ENCODE measurements at regions not wholly inside any gene's neighbourhood (a gene's known extent, or its start where the extent isn't known, plus 50 kb on each side); places are given as distances from the start of the nearest gene placed in this dataset.
A peak's percentile ranks its signal among the peaks of the same experiment; 100 is the strongest.

DNA sequence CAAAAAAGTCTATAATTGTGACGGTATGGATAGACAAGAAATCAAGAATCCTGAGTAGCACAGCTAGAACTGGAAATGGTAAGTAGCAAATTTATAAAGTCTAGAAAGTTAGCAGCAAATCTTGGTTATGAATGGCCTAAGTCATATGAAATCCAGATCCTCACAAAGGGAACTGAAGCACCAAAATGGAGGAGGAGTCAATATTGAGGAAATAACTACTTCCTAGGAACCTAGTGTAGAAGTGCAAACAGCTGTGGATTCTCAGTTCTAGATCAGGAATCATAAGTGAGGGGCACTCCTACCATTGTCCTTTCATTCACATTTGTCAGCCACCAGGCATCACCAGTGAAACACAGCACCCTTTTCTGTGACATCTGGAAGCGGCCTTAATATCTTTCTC is 202.2 kb upstream of the DCN start:
- H3K27me3 Mint-ChIP-seq: peaks cover 3 to 7% of the 10 kb centered on the region in 2 donors
- Histone ChIP-seq H3K36me3 (ENCODE audit: control insufficient read depth in 2 of 2, extremely low read depth in 1 of 2, insufficient read depth in 1 of 2, low read length in 1 of 2) (no peaks in the 10 kb centered on the region), H3K4me3 (ENCODE audit: control insufficient read depth in 1 of 2, extremely low read depth in 1 of 2, low read length in 1 of 2) (no peak overlapping the region), H3K9me3 (no peaks in the 10 kb centered on the region), H3K27ac (ENCODE audit: low read length) (no peak overlapping the region), H3K27me3 (replicated peaks in 1 of 2; ENCODE audit: control insufficient read depth in 2 of 2, extremely low read depth in 1 of 2, insufficient read depth in 2 of 2, low read length in 1 of 2) (peaks cover 0 to 4% of the 10 kb centered on the region in 2 experiments), H3K4me1 (ENCODE audit: control insufficient read depth in 1 of 2, extremely low read depth in 1 of 2, insufficient read depth in 2 of 2, low read length in 2 of 2) (peaks cover 4 to 8% of the 10 kb centered on the region in 2 experiments)
- H3K4me1 Mint-ChIP-seq: peaks cover 7 to 11% (median 7%) of the 10 kb centered on the region in 3 donors
- CTCF ChIA-PET: no interaction called here
- POLR2A ChIA-PET: interaction anchor here in 1 of 2 donors (0.6 kb wide), 1 partner anchor 1700 kb away, joined by 4 read pairs; no protein-coding TSS in a partner anchor
- no peak overlapping the region for H3K4me3 Mint-ChIP-seq
- WGBS (ENCODE audit: insufficient coverage): no CpG with 5 or more reads among the region's 2 CpGs
- ATAC-seq (replicated peaks in 1 of 4) (no peak), DNase-seq (no peak)
- no peak overlapping the region for H3K27ac Mint-ChIP-seq
- peaks cover 0 to 1% (median 0%) of the 10 kb centered on the region in 3 donors for H3K9me3 Mint-ChIP-seq
- H3K36me3 Mint-ChIP-seq: no peaks in the 10 kb centered on the region

DNA sequence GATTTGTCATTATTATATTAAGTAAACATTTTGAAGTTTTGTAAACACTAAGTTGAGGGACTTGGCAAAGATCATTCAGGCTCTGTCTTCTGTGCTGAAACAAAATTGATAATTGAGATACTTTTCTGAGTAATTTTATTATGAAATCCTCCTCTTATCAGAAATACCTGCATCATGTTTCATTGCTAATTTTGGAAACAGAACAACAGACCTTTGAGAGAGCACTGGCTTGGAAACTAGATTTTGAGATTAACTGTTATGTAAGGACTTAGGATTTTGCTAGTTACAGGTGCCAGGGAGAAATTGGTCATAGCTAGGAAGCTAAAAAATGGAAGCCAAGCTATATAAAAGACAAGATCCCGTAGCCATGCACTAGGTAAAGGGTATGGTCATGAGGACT is 201.7 kb upstream of the DCN start:
- CTCF ChIA-PET: no interaction called here
- WGBS (ENCODE audit: insufficient coverage): 75% methylated on average over 1 of the region's 1 CpG
- ATAC-seq (replicated peaks in 1 of 4) (no peak), DNase-seq (no peak)
- Mint-ChIP-seq H3K9me3 (no peaks in the 10 kb centered on the region), H3K27ac (no peak overlapping the region), H3K36me3 (no peaks in the 10 kb centered on the region), H3K4me3 (no peak overlapping the region), H3K4me1 (peaks cover 7 to 11% (median 7%) of the 10 kb centered on the region in 3 donors), H3K27me3 (peaks cover 3 to 7% of the 10 kb centered on the region in 2 donors)
- H3K27ac ChIP-seq (ENCODE audit: low read length): no peak overlapping the region
- H3K9me3 ChIP-seq: no peaks in the 10 kb centered on the region
- POLR2A ChIA-PET: interaction anchor here in 1 of 2 donors (0.6 kb wide), 1 partner anchor 1701 kb away, joined by 4 read pairs; no protein-coding TSS in a partner anchor
- no peak overlapping the region for H3K4me3 ChIP-seq (ENCODE audit: control insufficient read depth in 1 of 2, extremely low read depth in 1 of 2, low read length in 1 of 2)
- H3K27me3 ChIP-seq (replicated peaks in 1 of 2; ENCODE audit: control insufficient read depth in 2 of 2, extremely low read depth in 1 of 2, insufficient read depth in 2 of 2, low read length in 1 of 2): peaks cover 0 to 4% of the 10 kb centered on the region in 2 experiments
- H3K36me3 ChIP-seq (ENCODE audit: control insufficient read depth in 2 of 2, extremely low read depth in 1 of 2, insufficient read depth in 1 of 2, low read length in 1 of 2): no peaks in the 10 kb centered on the region
- H3K4me1 ChIP-seq (ENCODE audit: control insufficient read depth in 1 of 2, extremely low read depth in 1 of 2, insufficient read depth in 2 of 2, low read length in 2 of 2): peaks cover 4 to 8% of the 10 kb centered on the region in 2 experiments

DNA sequence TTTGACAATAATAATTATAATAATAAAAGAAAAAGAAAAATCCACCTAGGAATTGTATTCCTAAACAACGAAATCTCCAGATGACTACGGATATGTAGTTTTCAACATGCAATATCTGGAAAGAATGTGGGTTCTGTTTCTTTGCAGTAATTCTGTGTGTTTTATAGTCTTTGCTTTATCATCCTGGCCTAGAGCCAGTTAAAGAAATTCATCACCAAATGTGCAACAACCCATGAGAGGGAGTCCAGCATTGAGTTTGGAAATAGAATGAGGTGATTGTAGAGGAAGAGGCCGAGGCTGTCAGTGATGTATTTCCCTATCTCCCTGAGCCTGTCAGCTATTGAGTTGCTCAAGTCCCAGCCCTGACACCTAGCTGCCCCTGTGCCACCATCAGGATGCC is 200.5 kb upstream of the DCN start:
- POLR2A ChIA-PET: no interaction called here
- no CpG with 5 or more reads among the region's 3 CpGs for WGBS (ENCODE audit: insufficient coverage)
- H3K27ac Mint-ChIP-seq: peak overlapping the region in 1 of 2 donors; percentile 72
- Histone ChIP-seq H3K27ac (ENCODE audit: low read length) (no peak overlapping the region), H3K4me3 (ENCODE audit: control insufficient read depth in 1 of 2, extremely low read depth in 1 of 2, low read length in 1 of 2) (no peak overlapping the region), H3K4me1 (ENCODE audit: control insufficient read depth in 1 of 2, extremely low read depth in 1 of 2, insufficient read depth in 2 of 2, low read length in 2 of 2) (peaks cover 8% of the 10 kb centered on the region in 2 experiments), H3K9me3 (no peaks in the 10 kb centered on the region), H3K36me3 (ENCODE audit: control insufficient read depth in 2 of 2, extremely low read depth in 1 of 2, insufficient read depth in 1 of 2, low read length in 1 of 2) (no peaks in the 10 kb centered on the region), H3K27me3 (replicated peaks in 1 of 2; ENCODE audit: control insufficient read depth in 2 of 2, extremely low read depth in 1 of 2, insufficient read depth in 2 of 2, low read length in 1 of 2) (peaks cover 0 to 4% of the 10 kb centered on the region in 2 experiments)
- no peak for ATAC-seq (replicated peaks in 1 of 4)
- peaks cover 7 to 16% (median 7%) of the 10 kb centered on the region in 3 donors for H3K4me1 Mint-ChIP-seq
- no peak for DNase-seq
- no peaks in the 10 kb centered on the region for H3K36me3 Mint-ChIP-seq
- H3K27me3 Mint-ChIP-seq: peaks cover 7 to 9% of the 10 kb centered on the region in 2 donors
- H3K4me3 Mint-ChIP-seq: no peak overlapping the region
- H3K9me3 Mint-ChIP-seq: no peaks in the 10 kb centered on the region
- CTCF ChIA-PET: interaction anchor here (0.8 to 3.0 kb wide), 24 partner anchors 11 to 1626 kb away, joined by 3 to 42 read pairs (median 4); partner anchors contain the start of gene BTG1 (in 2 of the 2)

DNA sequence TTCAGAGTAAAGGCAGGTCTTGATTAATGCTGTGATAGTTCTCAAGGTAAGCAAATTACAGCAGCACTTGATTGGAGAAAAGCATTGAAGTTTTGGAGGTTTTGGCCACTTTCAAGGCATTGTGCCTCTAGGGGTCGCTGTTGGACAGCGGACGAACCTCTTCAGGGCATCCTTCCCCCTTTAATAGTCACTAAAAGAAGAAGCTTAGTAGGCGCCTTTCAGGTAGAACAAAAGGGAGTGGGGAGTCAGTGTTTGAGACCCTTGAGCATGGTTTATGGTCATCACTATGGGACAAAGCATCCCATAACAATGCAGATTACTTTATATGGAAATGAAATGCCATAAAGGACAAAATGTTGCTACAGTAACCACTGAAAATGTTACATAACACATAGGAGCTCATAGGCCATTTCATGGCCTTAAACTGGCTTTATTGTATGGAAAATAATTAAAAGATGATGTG is 199.5 kb upstream of the DCN start:
- H3K36me3 Mint-ChIP-seq: no peaks in the 10 kb centered on the region
- H3K27ac ChIP-seq (ENCODE audit: low read length): no peak overlapping the region
- no peaks in the 10 kb centered on the region for H3K36me3 ChIP-seq (ENCODE audit: control insufficient read depth in 2 of 2, extremely low read depth in 1 of 2, insufficient read depth in 1 of 2, low read length in 1 of 2)
- POLR2A ChIA-PET: interaction anchor here (0.5 to 2.0 kb wide), 7 partner anchors 303 to 1268 kb away, joined by 3 to 13 read pairs (median 3); partner anchors contain the start of gene BTG1 (in 1 of the 2)
- DNase-seq (peak; percentile 61 to 92 (median 80)), ATAC-seq (replicated peaks in 1 of 4) (peak; percentile 84 to 89 (median 87))
- WGBS (ENCODE audit: insufficient coverage): no CpG with 5 or more reads among the region's 4 CpGs
- peaks cover 6 to 16% (median 7%) of the 10 kb centered on the region in 3 donors for H3K4me1 Mint-ChIP-seq
- H3K27ac Mint-ChIP-seq: peak overlapping the region; percentile 40 to 64
- H3K27me3 ChIP-seq (replicated peaks in 1 of 2; ENCODE audit: control insufficient read depth in 2 of 2, extremely low read depth in 1 of 2, insufficient read depth in 2 of 2, low read length in 1 of 2): peaks cover 0 to 4% of the 10 kb centered on the region in 2 experiments
- no peaks in the 10 kb centered on the region for H3K9me3 Mint-ChIP-seq
- H3K27me3 Mint-ChIP-seq: peaks cover 7 to 9% of the 10 kb centered on the region in 2 donors
- H3K4me3 ChIP-seq (ENCODE audit: control insufficient read depth in 1 of 2, extremely low read depth in 1 of 2, low read length in 1 of 2): peak overlapping the region in 1 of 2 donors; percentile 67
- H3K9me3 ChIP-seq: no peaks in the 10 kb centered on the region
- H3K4me3 Mint-ChIP-seq: peak overlapping the region; percentile 62 to 76 (median 74)
- peaks cover 8% of the 10 kb centered on the region in 2 experiments for H3K4me1 ChIP-seq (ENCODE audit: control insufficient read depth in 1 of 2, extremely low read depth in 1 of 2, insufficient read depth in 2 of 2, low read length in 2 of 2)
- CTCF ChIA-PET: interaction anchor here (0.6 to 3.0 kb wide), 78 partner anchors 8 to 1658 kb away, joined by 3 to 42 read pairs (median 4); partner anchors contain the start of gene BTG1 (in 2 of the 2)

DNA sequence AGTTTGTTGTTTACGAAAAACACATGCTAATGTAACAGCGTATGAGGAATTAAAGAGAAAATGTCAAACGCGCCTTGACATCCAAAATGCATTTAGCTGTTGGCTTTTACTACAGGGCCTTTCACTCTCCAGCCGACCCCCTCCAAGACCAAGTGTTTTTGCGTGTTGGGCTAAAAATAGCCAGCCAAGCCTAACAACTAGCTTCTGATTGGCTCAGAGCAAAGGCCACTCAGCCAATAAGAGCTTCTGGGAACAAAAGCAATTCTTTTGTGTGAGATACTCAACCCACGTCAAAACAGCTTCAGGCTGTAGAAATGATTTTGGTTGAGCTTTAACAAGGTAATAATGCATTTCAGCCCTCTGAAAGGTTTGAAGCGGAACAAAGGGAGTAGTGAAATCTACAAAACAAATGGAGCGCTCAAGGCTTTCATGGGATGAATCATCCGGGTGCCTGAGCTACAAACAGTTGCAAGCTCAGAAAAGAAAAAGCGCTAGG is 198.7 kb upstream of the DCN start:
- H3K4me1 ChIP-seq (ENCODE audit: control insufficient read depth in 1 of 2, extremely low read depth in 1 of 2, insufficient read depth in 2 of 2, low read length in 2 of 2): peaks cover 8% of the 10 kb centered on the region in 2 experiments
- CTCF ChIA-PET: interaction anchor here (0.5 to 3.0 kb wide), 54 partner anchors 8 to 1915 kb away, joined by 3 to 42 read pairs (median 4); partner anchors contain the start of gene BTG1 (in 1 of the 2)
- 60% methylated on average over 4 of the region's 11 CpGs for WGBS (ENCODE audit: insufficient coverage)
- DNase-seq (peak in 2 of 35 experiments; percentile 9 to 24), ATAC-seq (replicated peaks in 1 of 4) (peak in 3 of 4 experiments; percentile 42 to 58 (median 53))
- Mint-ChIP-seq H3K9me3 (no peaks in the 10 kb centered on the region), H3K27ac (no peak overlapping the region), H3K27me3 (peaks cover 7 to 9% of the 10 kb centered on the region in 2 donors), H3K4me1 (peaks cover 6 to 16% (median 7%) of the 10 kb centered on the region in 3 donors), H3K4me3 (peak overlapping the region; percentile 62 to 76 (median 74)), H3K36me3 (no peaks in the 10 kb centered on the region)
- no peaks in the 10 kb centered on the region for H3K36me3 ChIP-seq (ENCODE audit: control insufficient read depth in 2 of 2, extremely low read depth in 1 of 2, insufficient read depth in 1 of 2, low read length in 1 of 2)
- peaks cover 0 to 4% of the 10 kb centered on the region in 2 experiments for H3K27me3 ChIP-seq (replicated peaks in 1 of 2; ENCODE audit: control insufficient read depth in 2 of 2, extremely low read depth in 1 of 2, insufficient read depth in 2 of 2, low read length in 1 of 2)
- POLR2A ChIA-PET: interaction anchor here (0.6 to 2.0 kb wide), 7 partner anchors 743 to 1549 kb away, joined by 3 to 13 read pairs (median 4); partner anchors contain the start of gene BTG1 (in 1 of the 2)
- peak overlapping the region in 1 of 2 donors; percentile 67 for H3K4me3 ChIP-seq (ENCODE audit: control insufficient read depth in 1 of 2, extremely low read depth in 1 of 2, low read length in 1 of 2)
- H3K27ac ChIP-seq (ENCODE audit: low read length): no peak overlapping the region
- no peaks in the 10 kb centered on the region for H3K9me3 ChIP-seq

DNA sequence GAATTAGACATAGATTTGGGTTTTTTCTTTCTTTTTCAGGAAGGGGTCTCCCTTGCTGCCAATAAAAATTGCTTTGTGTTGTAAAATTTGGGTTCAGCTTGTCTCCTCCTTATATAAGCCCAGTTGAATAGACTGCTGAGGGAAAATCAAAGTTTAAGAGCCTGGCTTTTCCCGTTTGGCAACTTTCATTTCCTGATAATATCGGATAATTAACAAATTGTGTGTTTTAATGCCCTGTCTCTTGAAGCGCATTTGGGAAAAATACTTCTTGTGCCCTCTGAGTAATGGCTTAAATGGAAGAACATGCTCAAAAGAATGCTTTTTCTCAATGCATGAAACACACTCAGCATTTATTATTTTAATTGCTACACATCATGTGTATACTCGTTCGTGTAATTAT is 198.0 kb upstream of the DCN start:
- Mint-ChIP-seq H3K27ac (no peak overlapping the region), H3K9me3 (no peaks in the 10 kb centered on the region), H3K36me3 (no peaks in the 10 kb centered on the region), H3K27me3 (peaks cover 7 to 9% of the 10 kb centered on the region in 2 donors), H3K4me1 (peaks cover 6 to 16% (median 7%) of the 10 kb centered on the region in 3 donors), H3K4me3 (no peak overlapping the region)
- ChIA-PET POLR2A (interaction anchor here in 1 of 2 donors (1.1 to 2.0 kb wide), 2 partner anchors 765 to 1549 kb away, joined by 4 to 13 read pairs; partner anchors contain the start of gene BTG1), CTCF (interaction anchor here (0.5 to 3.0 kb wide), 10 partner anchors 11 to 1269 kb away, joined by 3 to 42 read pairs (median 8); no protein-coding TSS in a partner anchor)
- no peak overlapping the region for H3K27ac ChIP-seq (ENCODE audit: low read length)
- H3K9me3 ChIP-seq: no peaks in the 10 kb centered on the region
- peaks cover 0 to 4% of the 10 kb centered on the region in 2 experiments for H3K27me3 ChIP-seq (replicated peaks in 1 of 2; ENCODE audit: control insufficient read depth in 2 of 2, extremely low read depth in 1 of 2, insufficient read depth in 2 of 2, low read length in 1 of 2)
- no peaks in the 10 kb centered on the region for H3K36me3 ChIP-seq (ENCODE audit: control insufficient read depth in 2 of 2, extremely low read depth in 1 of 2, insufficient read depth in 1 of 2, low read length in 1 of 2)
- H3K4me1 ChIP-seq (ENCODE audit: control insufficient read depth in 1 of 2, extremely low read depth in 1 of 2, insufficient read depth in 2 of 2, low read length in 2 of 2): peaks cover 8% of the 10 kb centered on the region in 2 experiments
- no peak for DNase-seq
- no peak overlapping the region for H3K4me3 ChIP-seq (ENCODE audit: control insufficient read depth in 1 of 2, extremely low read depth in 1 of 2, low read length in 1 of 2)
- ATAC-seq (replicated peaks in 1 of 4): no peak
- 83% methylated on average over 2 of the region's 5 CpGs for WGBS (ENCODE audit: insufficient coverage)

All from T-cell (primary cell).